WTC11 (cell line): ENCODE measurements at regions not wholly inside any gene's neighbourhood (a gene's known extent, or its start where the extent isn't known, plus 50 kb on each side); places are given as distances from the start of the nearest gene placed in this dataset.

Experiments used
- ATAC-seq: fragments of 200-7000 bp; cut with Tn5 transposase; 2 replicates; pipeline ENCODE4 v1.10.0; 2021; ENCODE audit warnings: mild to moderate bottlenecking, moderate library complexity
- CTCF ChIA-PET: fragments of 300-600 bp; sonication (Branson Sonifier 250); formaldehyde crosslinking; loops from one replicate; lab custom pipeline; 2021; ENCODE audit warnings: antibody characterized with exemption; lab: Charles Lee
- POLR2A ChIA-PET: fragments of 350-600 bp; sonication (Branson Sonifier 250); formaldehyde crosslinking; loops from one replicate; lab custom pipeline; 2021; ENCODE audit warnings: antibody characterized with exemption; lab: Charles Lee
- DNase-seq: peaks from one replicate; pipeline ENCODE4 v3.0.0; 2021; ENCODE audit warnings: low spot score
- H3K27ac Mint-ChIP-seq: 2 replicates; pipeline ENCODE4 v1.8.0; 2021; ENCODE audit warnings: mixed read lengths
- H3K27me3 Mint-ChIP-seq: 2 replicates; pipeline ENCODE4 v1.8.0; 2021; ENCODE audit warnings: low read depth, mild to moderate bottlenecking, moderate library complexity, mixed read lengths
- H3K36me3 Mint-ChIP-seq: 2 replicates; pipeline ENCODE4 v1.8.0; 2021; ENCODE audit warnings: mixed read lengths
- H3K4me1 Mint-ChIP-seq: 2 replicates; pipeline ENCODE4 v1.8.0; 2022; ENCODE audit warnings: mixed read lengths
- H3K4me3 Mint-ChIP-seq: 2 replicates; pipeline ENCODE4 v1.8.0; 2021; ENCODE audit warnings: mild to moderate bottlenecking, moderate library complexity, mixed read lengths
- H3K9me3 Mint-ChIP-seq: 2 replicates; pipeline ENCODE4 v1.8.0; 2021; ENCODE audit warnings: mixed read lengths
- CREB1 ChIP-seq: sonication (generic); formaldehyde crosslinking; IDR thresholded peaks from 2 replicates; pipeline ENCODE4 v1.8.0; 2023; ENCODE audit warnings: mild to moderate bottlenecking, missing genetic modification reagents
- E2F1 ChIP-seq: sonication (generic); formaldehyde crosslinking; IDR thresholded peaks from 2 replicates; pipeline ENCODE4 v1.8.0; 2022; ENCODE audit warnings: mild to moderate bottlenecking, missing genetic modification reagents
- ESRRA ChIP-seq: sonication (generic); formaldehyde crosslinking; IDR thresholded peaks from 2 replicates; pipeline ENCODE4 v1.8.1; 2022; ENCODE audit warnings: mild to moderate bottlenecking, missing genetic modification reagents, borderline replicate concordance
- ETV6 ChIP-seq: sonication (generic); formaldehyde crosslinking; IDR thresholded peaks from 2 replicates; pipeline ENCODE4 v1.8.1; 2022; ENCODE audit warnings: mild to moderate bottlenecking, missing genetic modification reagents
- JAZF1 ChIP-seq: fragments of 250-450 bp; sonication (Bioruptor Pico); IDR thresholded peaks from 2 replicates; pipeline ENCODE4 v1.9.0; 2021; ENCODE audit warnings: moderate library complexity, mild to moderate bottlenecking, inconsistent platforms
- NR1H2 ChIP-seq: sonication (generic); formaldehyde crosslinking; IDR thresholded peaks from 2 replicates; pipeline ENCODE4 v1.9.0; 2021; ENCODE audit warnings: mild to moderate bottlenecking, moderate library complexity, missing genetic modification reagents
- NR2C2 ChIP-seq: sonication (generic); formaldehyde crosslinking; IDR thresholded peaks from 2 replicates; pipeline ENCODE4 v1.8.0; 2022; ENCODE audit warnings: mild to moderate bottlenecking, missing genetic modification reagents
- NR3C1 ChIP-seq: sonication (generic); formaldehyde crosslinking; conservative IDR thresholded peaks from 2 replicates; pipeline ENCODE4 v1.8.1; 2023; ENCODE audit warnings: low read depth, mild to moderate bottlenecking, missing genetic modification reagents
- OVOL2 ChIP-seq: fragments of 250-450 bp; sonication (Bioruptor Pico); IDR thresholded peaks from 2 replicates; pipeline ENCODE4 v1.9.0; 2021; ENCODE audit warnings: mild to moderate bottlenecking, borderline replicate concordance
- PRRX2 ChIP-seq: fragments of 250-450 bp; sonication (Bioruptor Pico); IDR thresholded peaks from 2 replicates; pipeline ENCODE4 v1.8.0; 2021; ENCODE audit warnings: mild to moderate bottlenecking
- SMAD3 ChIP-seq: sonication (generic); formaldehyde crosslinking; IDR thresholded peaks from 2 replicates; pipeline ENCODE4 v1.8.0; 2022; ENCODE audit warnings: missing genetic modification reagents, mild to moderate bottlenecking, borderline replicate concordance
- USF1 ChIP-seq: sonication (generic); formaldehyde crosslinking; IDR thresholded peaks from 2 replicates; pipeline ENCODE4 v1.8.0; 2022; ENCODE audit warnings: mild to moderate bottlenecking, missing genetic modification reagents
- ZNF232 ChIP-seq: sonication (generic); formaldehyde crosslinking; IDR thresholded peaks from 2 replicates; pipeline ENCODE4 v1.8.0; 2022; ENCODE audit warnings: mild to moderate bottlenecking, missing genetic modification reagents
- ZNF416 ChIP-seq: fragments of 250-450 bp; sonication (Bioruptor Pico); IDR thresholded peaks from 2 replicates; pipeline ENCODE4 v1.9.0; 2021; ENCODE audit warnings: mild to moderate bottlenecking, inconsistent platforms
- ZNF425 ChIP-seq: fragments of 250-450 bp; sonication (Bioruptor Pico); conservative IDR thresholded peaks from 2 replicates; pipeline ENCODE4 v1.9.0; 2021; ENCODE audit warnings: mild to moderate bottlenecking
- TF ChIP-seq, protein P1 (sequence below): sonication (generic); formaldehyde crosslinking; IDR thresholded peaks from 2 replicates; pipeline ENCODE4 v1.8.0; 2022; ENCODE audit warnings: mild to moderate bottlenecking, missing genetic modification reagents
- TF ChIP-seq, protein P2 (sequence below): fragments of 250-450 bp; sonication (Bioruptor Pico); IDR thresholded peaks from 2 replicates; pipeline ENCODE4 v2.1.2; 2022; ENCODE audit warnings: mild to moderate bottlenecking, moderate library complexity
- TF ChIP-seq, protein P3 (sequence below): fragments of 250-450 bp; sonication (Bioruptor Pico); IDR thresholded peaks from 2 replicates; pipeline ENCODE4 v1.9.0; 2021; ENCODE audit warnings: mild to moderate bottlenecking

DNA sequence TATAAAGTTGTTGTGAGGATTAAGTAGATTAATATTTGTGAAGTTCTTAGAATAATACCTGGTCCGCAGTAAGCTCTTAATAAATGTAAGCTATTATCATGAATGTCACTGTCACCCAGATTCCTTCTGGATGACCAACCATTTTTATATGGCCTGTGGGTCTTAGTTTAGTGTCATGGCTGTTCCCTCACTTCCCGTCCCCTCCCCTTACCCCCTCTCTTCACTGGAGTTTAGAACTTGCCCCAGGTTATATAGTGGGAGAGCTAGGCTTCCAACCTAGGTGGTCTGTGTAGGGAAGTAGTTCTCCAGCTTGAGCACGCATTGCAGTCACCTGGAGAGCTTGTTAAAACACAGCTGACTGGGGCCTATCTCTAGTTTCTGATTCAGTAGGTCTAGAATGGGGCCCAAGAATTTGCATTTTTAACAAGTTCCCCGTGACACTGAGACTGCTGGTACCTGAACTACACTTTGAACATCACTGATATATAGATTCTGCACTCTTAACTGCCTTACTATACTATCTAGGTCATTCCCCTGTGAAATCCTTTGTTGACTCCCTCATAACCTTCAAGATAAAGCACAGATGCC, 66.9 kb upstream of the PLAC1 start:
- TF ChIP-seq ESRRA (no peak), CREB1 (no peak), ZNF416 (CRISPR knock-in tag) (no peak), ETV6 (no peak), OVOL2 (CRISPR knock-in tag) (no peak), SMAD3 (CRISPR knock-in tag) (no peak), NR1H2 (CRISPR knock-in tag) (no peak), PRRX2 (CRISPR knock-in tag) (no peak), USF1 (CRISPR knock-in tag) (no peak), ZNF232 (CRISPR knock-in tag) (no peak), NR3C1 (CRISPR knock-in tag) (no peak), ZNF425 (no peak), JAZF1 (CRISPR knock-in tag) (no peak), E2F1 (CRISPR knock-in tag) (no peak), NR2C2 (CRISPR knock-in tag) (no peak)
- TF ChIP-seq, protein P1, sequence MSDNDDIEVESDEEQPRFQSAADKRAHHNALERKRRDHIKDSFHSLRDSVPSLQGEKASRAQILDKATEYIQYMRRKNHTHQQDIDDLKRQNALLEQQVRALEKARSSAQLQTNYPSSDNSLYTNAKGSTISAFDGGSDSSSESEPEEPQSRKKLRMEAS = no peak
- TF ChIP-seq, protein P2, sequence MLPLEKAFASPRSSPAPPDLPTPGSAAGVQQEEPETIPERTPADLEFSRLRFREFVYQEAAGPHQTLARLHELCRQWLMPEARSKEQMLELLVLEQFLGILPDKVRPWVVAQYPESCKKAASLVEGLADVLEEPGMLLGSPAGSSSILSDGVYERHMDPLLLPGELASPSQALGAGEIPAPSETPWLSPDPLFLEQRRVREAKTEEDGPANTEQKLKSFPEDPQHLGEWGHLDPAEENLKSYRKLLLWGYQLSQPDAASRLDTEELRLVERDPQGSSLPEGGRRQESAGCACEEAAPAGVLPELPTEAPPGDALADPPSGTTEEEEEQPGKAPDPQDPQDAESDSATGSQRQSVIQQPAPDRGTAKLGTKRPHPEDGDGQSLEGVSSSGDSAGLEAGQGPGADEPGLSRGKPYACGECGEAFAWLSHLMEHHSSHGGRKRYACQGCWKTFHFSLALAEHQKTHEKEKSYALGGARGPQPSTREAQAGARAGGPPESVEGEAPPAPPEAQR (CRISPR knock-in tag) = no peak
- TF ChIP-seq, protein P3, sequence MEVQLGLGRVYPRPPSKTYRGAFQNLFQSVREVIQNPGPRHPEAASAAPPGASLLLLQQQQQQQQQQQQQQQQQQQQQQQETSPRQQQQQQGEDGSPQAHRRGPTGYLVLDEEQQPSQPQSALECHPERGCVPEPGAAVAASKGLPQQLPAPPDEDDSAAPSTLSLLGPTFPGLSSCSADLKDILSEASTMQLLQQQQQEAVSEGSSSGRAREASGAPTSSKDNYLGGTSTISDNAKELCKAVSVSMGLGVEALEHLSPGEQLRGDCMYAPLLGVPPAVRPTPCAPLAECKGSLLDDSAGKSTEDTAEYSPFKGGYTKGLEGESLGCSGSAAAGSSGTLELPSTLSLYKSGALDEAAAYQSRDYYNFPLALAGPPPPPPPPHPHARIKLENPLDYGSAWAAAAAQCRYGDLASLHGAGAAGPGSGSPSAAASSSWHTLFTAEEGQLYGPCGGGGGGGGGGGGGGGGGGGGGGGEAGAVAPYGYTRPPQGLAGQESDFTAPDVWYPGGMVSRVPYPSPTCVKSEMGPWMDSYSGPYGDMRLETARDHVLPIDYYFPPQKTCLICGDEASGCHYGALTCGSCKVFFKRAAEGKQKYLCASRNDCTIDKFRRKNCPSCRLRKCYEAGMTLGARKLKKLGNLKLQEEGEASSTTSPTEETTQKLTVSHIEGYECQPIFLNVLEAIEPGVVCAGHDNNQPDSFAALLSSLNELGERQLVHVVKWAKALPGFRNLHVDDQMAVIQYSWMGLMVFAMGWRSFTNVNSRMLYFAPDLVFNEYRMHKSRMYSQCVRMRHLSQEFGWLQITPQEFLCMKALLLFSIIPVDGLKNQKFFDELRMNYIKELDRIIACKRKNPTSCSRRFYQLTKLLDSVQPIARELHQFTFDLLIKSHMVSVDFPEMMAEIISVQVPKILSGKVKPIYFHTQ (CRISPR knock-in tag) = no peak
- peaks cover 7% of the 10 kb centered on the region; the same call in 1 of the 2 replicates for H3K4me1 Mint-ChIP-seq
- H3K27ac Mint-ChIP-seq = no peak overlapping the region
- CTCF ChIA-PET = no interaction called here
- H3K4me3 Mint-ChIP-seq = no peak overlapping the region
- POLR2A ChIA-PET = no interaction called here
- DNase-seq (no peak), ATAC-seq (no peak)
- no peaks in the 10 kb centered on the region for H3K36me3 Mint-ChIP-seq
- H3K9me3 Mint-ChIP-seq = peaks cover 6% of the 10 kb centered on the region
- no peaks in the 10 kb centered on the region for H3K27me3 Mint-ChIP-seq
